GM12878 (cell line): ENCODE measurements at regions not wholly inside any gene's neighbourhood (a gene's known extent, or its start where the extent isn't known, plus 50 kb on each side); places are given as distances from the start of the nearest gene placed in this dataset.

Experiments
- ATAC-seq: fragments of 200-7000 bp; cut with Tn5 transposase; 3 replicates; pipeline ENCODE4 v1.9.1; 2020; ENCODE audit warnings: mild to moderate bottlenecking, moderate library complexity
- BruUV-seq: library from RNA; stranded (reverse); fragments of 400-500 nt; replicated peaks from 2 replicates; lab custom pipeline; 2021; lab: Mats Ljungman, UMichigan
- CTCF ChIA-PET: fragments of 300-600 bp; sonication (Branson Sonifier 250); formaldehyde crosslinking; extraction: SDS; loops from one replicate; lab custom pipeline; 2021; ENCODE audit warnings: inconsistent platforms; lab: Yijun Ruan, JAX
- POLR2A ChIA-PET: fragments of 350-600 bp; formaldehyde crosslinking; extraction: SDS; loops from one replicate; lab custom pipeline; 2021; ENCODE audit warnings: inconsistent platforms; lab: Charles Lee
- RAD21 ChIA-PET: fragments of 300-600 bp; sonication (Branson Sonifier 250); formaldehyde crosslinking; loops from one replicate; lab custom pipeline; 2023; ENCODE audit warnings: antibody characterized with exemption; ENCODE audit not compliant: unreplicated experiment; lab: Charles Lee
- SMC1A ChIA-PET: fragments of 300-600 bp; sonication (Branson Sonifier 250); formaldehyde crosslinking; loops from one replicate; lab custom pipeline; 2023; ENCODE audit not compliant: unreplicated experiment, uncharacterized antibody; lab: Charles Lee
- DNase-seq: peaks from one replicate; pipeline ENCODE4 v3.0.0-alpha.2; 2011; ENCODE audit warnings: low read depth, low spot score
- FAIRE-seq: peaks from 3 replicates; lab custom pipeline; 2011; peaks lifted over from hg19 to GRCh38; lab: Jason Lieb, UNC
- H2AFZ ChIP-seq: 2 replicates; pipeline ENCODE4 v1.6.0; 2011; ENCODE audit warnings: low read depth, low read length, control low read depth; ENCODE audit not compliant: control insufficient read depth
- H3K27ac ChIP-seq: 2 replicates; pipeline ENCODE4 v1.5.1; 2011; ENCODE audit warnings: control low read depth; ENCODE audit not compliant: control insufficient read depth, insufficient read depth
- H3K27me3 ChIP-seq, 2 experiments: replicated peaks in 1 of 2; 2 replicates each; pipeline versions ENCODE4 v1.6.0 to v1.6.1; 2011; ENCODE audit warnings: low read length in 1 of 2; ENCODE audit not compliant: control insufficient read depth in 2 of 2, insufficient read depth in 2 of 2
- H3K36me3 ChIP-seq, 2 experiments: 2 replicates each; pipeline ENCODE4 v1.5.1; 2011; ENCODE audit warnings: low read length in 1 of 2; ENCODE audit not compliant: control insufficient read depth in 2 of 2, insufficient read depth in 2 of 2
- H3K4me1 ChIP-seq: 2 replicates; pipeline ENCODE4 v1.6.1; 2011; ENCODE audit warnings: mild to moderate bottlenecking, low read length, moderate library complexity, mixed read lengths; ENCODE audit not compliant: control insufficient read depth, insufficient read depth
- H3K4me2 ChIP-seq: 2 replicates; pipeline ENCODE4 v1.6.0; 2011; ENCODE audit warnings: control low read depth; ENCODE audit not compliant: control insufficient read depth, insufficient read depth
- H3K4me3 ChIP-seq: fragments of 200-600 bp; sonication (generic); 2 replicates; pipeline ENCODE4 v1.5.1; 2016
- H3K79me2 ChIP-seq: 2 replicates; pipeline ENCODE4 v1.6.0; 2011; ENCODE audit warnings: low read length; ENCODE audit not compliant: control insufficient read depth, insufficient read depth
- H3K9ac ChIP-seq: 2 replicates; pipeline ENCODE4 v1.8.0; 2011; ENCODE audit warnings: low read length, control low read depth, mixed read lengths; ENCODE audit not compliant: control insufficient read depth, insufficient read depth
- H3K9me3 ChIP-seq: replicated peaks from 3 replicates; pipeline ENCODE4 v1.5.1; 2011; ENCODE audit warnings: mild to moderate bottlenecking, low read length; ENCODE audit not compliant: control insufficient read depth, insufficient read depth
- H4K20me1 ChIP-seq: 2 replicates; pipeline ENCODE4 v1.6.0; 2011; ENCODE audit not compliant: control insufficient read depth, insufficient read depth
- CUX1 ChIP-seq: IDR thresholded peaks from 2 replicates; pipeline ENCODE4 v1.6.1; 2012; ENCODE audit warnings: improper control_type of control experiment, low read depth, low read length; ENCODE audit not compliant: insufficient replicate concordance
- ELK1 ChIP-seq: IDR thresholded peaks from 2 replicates; pipeline ENCODE4 v1.6.1; 2012; ENCODE audit warnings: low read depth, low read length, improper control_type of control experiment
- EP300 ChIP-seq, 2 experiments: fragments of 150-350 bp in 1 of 2; IDR thresholded peaks; 2 replicates each; pipeline ENCODE4 v1.6.1; 2011 to 2012; ENCODE audit warnings: low read depth in 2 of 2, low read length in 2 of 2, borderline replicate concordance in 1 of 2, improper control_type of control experiment in 1 of 2, inconsistent platforms in 1 of 2; ENCODE audit not compliant: control insufficient read depth in 1 of 2
- FOS ChIP-seq: IDR thresholded peaks from 3 replicates; pipeline ENCODE4 v1.6.1; 2011; ENCODE audit warnings: borderline replicate concordance; ENCODE audit not compliant: insufficient read length; ENCODE audit errors: extremely low read depth
- IRF4 ChIP-seq: IDR thresholded peaks from 2 replicates; pipeline ENCODE4 v1.6.1; 2011; ENCODE audit warnings: low read depth, low read length
- KDM1A ChIP-seq: fragments of 200-600 bp; sonication (generic); IDR thresholded peaks from 2 replicates; pipeline ENCODE4 v1.6.1; 2016; ENCODE audit warnings: borderline replicate concordance
- MYC ChIP-seq: IDR thresholded peaks from 2 replicates; pipeline ENCODE4 v1.6.1; 2011; ENCODE audit warnings: mild to moderate bottlenecking, low read length, moderate library complexity, inconsistent platforms; ENCODE audit not compliant: insufficient read depth, insufficient replicate concordance, insufficient read length, severe bottlenecking
- SMARCA5 ChIP-seq: fragments of 450-650 bp; IDR thresholded peaks from 2 replicates; pipeline ENCODE4 v1.6.1; 2017; ENCODE audit warnings: mild to moderate bottlenecking
- WGBS: methylation state at CpG from one replicate; pipeline ENCODE4 v1.1.6; 2016; ENCODE audit warnings: low lambda C conversion rate; ENCODE audit not compliant: insufficient replicate concordance, insufficient coverage; ENCODE audit errors: missing lambda C conversion rate; 5-methylcytosine and 5-hydroxymethylcytosine counted together
- in situ Hi-C: fragments of 300-500 bp; cut with MboI; formaldehyde crosslinking; loops from 9 replicates; pipeline ENCODE4 v1.14.3; 2018; ENCODE audit warnings: mixed read lengths
- intact Hi-C: fragments of 100-400 bp; cut with micrococcal nuclease; formaldehyde crosslinking; loops from one replicate; pipeline ENCODE4 v1.14.2; 2022; ENCODE audit not compliant: unreplicated experiment

GRCh38 chr16:85391175-85391707, 221.9 kb upstream of the GSE1 start:
- Histone ChIP-seq H3K4me3 (no peak overlapping the region), H3K4me2 (no peak overlapping the region), H4K20me1 (no peaks in the 10 kb centered on the region), H3K9ac (no peak overlapping the region), H3K4me1 (peaks cover 5% of the 10 kb centered on the region), H2AFZ (no peak overlapping the region), H3K27me3 (peaks cover 0 to 4% of the 10 kb centered on the region in 2 experiments; a peak in 3 of 4 replicates), H3K9me3 (no peaks in the 10 kb centered on the region), H3K36me3 (no peaks in the 10 kb centered on the region), H3K27ac (no peak overlapping the region), H3K79me2 (no peaks in the 10 kb centered on the region)
- DNase-seq (no peak), FAIRE-seq (no peak), ATAC-seq (no peak)
- in situ Hi-C loops, result no loop called here
- ChIA-PET SMC1A (no interaction called here), CTCF (interaction anchor here (1.0 kb wide), 1 partner anchor 22 kb away, joined by 3 read pairs; no protein-coding TSS in a partner anchor), RAD21 (no interaction called here), POLR2A (no interaction called here)
- intact Hi-C loops, result loop anchor here (10.0 kb wide), 1 partner anchor 324 kb away; no protein-coding TSS in a partner anchor
- BruUV-seq, result no TSS peak
- TF ChIP-seq KDM1A, result no peak
- TF ChIP-seq ELK1, result no peak
- no peak for TF ChIP-seq FOS
- no peak for TF ChIP-seq EP300 (IDR thresholded peaks at IDR 0.05; ENCODE audit: borderline replicate concordance in 1 of 2, control insufficient read depth in 1 of 2, low read depth in 2 of 2, low read length in 2 of 2)
- TF ChIP-seq SMARCA5, result no peak
- no peak for TF ChIP-seq MYC
- TF ChIP-seq IRF4, result no peak
- no peak for TF ChIP-seq CUX1
- 59% methylated on average over 14 of the region's 14 CpGs for WGBS
